ENCODE measurements at regions not wholly inside any gene's neighbourhood (a gene's known extent, or its start where the extent isn't known, plus 50 kb on each side); places are given as distances from the start of the nearest gene placed in this dataset.

DNA sequence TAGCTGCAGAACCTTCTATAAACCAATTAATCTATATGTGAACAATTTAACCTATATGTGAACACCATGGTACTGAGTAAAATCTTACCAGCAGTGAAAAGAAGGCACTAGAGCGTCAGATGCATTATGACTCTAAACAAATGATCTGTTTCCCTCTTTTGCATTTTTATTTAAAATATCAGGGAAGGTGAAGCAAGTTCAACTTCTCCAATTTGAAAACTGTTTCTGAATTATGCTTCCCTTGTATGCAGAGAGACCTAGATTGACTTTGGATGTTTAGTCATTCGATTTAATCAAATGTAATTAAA, 80.9 kb downstream of the DAD1 start:
- ChIA-PET POLR2A (interaction anchor here (0.9 to 35.4 kb wide), 12 partner anchors 11 to 128 kb away, joined by 3 to 875 read pairs (median 8); no protein-coding TSS in a partner anchor), CTCF (interaction anchor here (0.8 to 10.7 kb wide), 13 partner anchors 10 to 124 kb away, joined by 3 to 101 read pairs (median 8); no protein-coding TSS in a partner anchor)

More for the DNA sequence above, 80.9 kb downstream of the DAD1 start:
- H3K27ac ChIP-seq (ENCODE audit: control insufficient read depth, insufficient read depth), result peak overlapping the region; percentile 98
- no TSS peak for BruUV-seq (replicated peaks)
- no peaks in the 10 kb centered on the region for H3K27me3 ChIP-seq (replicated peaks in 1 of 2; ENCODE audit: control insufficient read depth in 2 of 2, insufficient read depth in 2 of 2, low read length in 1 of 2)
- H3K4me3 ChIP-seq, result peak overlapping the region; percentile 68
- DNase-seq (ENCODE audit: low read depth, low spot score) (no peak), ATAC-seq (no peak), FAIRE-seq (no peak)
- ChIA-PET SMC1A (ENCODE audit: uncharacterized antibody, unreplicated experiment) (interaction anchor here (1.1 to 17.7 kb wide), 13 partner anchors 12 to 124 kb away, joined by 3 to 399 read pairs (median 21); no protein-coding TSS in a partner anchor), RAD21 (ENCODE audit: unreplicated experiment) (interaction anchor here (0.6 to 25.4 kb wide), 16 partner anchors 9 to 217 kb away, joined by 3 to 797 read pairs (median 16); no protein-coding TSS in a partner anchor)
- 3% methylated on average over 2 of the region's 2 CpGs for WGBS (ENCODE audit: insufficient coverage, insufficient replicate concordance, low lambda C conversion rate, missing lambda C conversion rate)
- H3K9me3 ChIP-seq (replicated peaks; ENCODE audit: control insufficient read depth, insufficient read depth, low read length), result no peaks in the 10 kb centered on the region
- peak overlapping the region; percentile 92 for H3K4me2 ChIP-seq (ENCODE audit: control insufficient read depth, insufficient read depth)
- intact Hi-C loops (cut with micrococcal nuclease; ENCODE audit: unreplicated experiment) (no loop called here), in situ Hi-C loops (cut with MboI) (no loop called here)
- no peaks in the 10 kb centered on the region for H4K20me1 ChIP-seq (ENCODE audit: control insufficient read depth, insufficient read depth)
- peak overlapping the region; percentile 78 for H3K9ac ChIP-seq (ENCODE audit: control insufficient read depth, insufficient read depth, low read length)
- no peak overlapping the region for H2AFZ ChIP-seq (ENCODE audit: control insufficient read depth, low read depth, low read length)
- H3K79me2 ChIP-seq (ENCODE audit: control insufficient read depth, insufficient read depth, low read length), result peaks cover 77% of the 10 kb centered on the region
- 0 out of 4 replicates have a peak, but pooled peaks cover 0 to 3% of the 10 kb centered on the region in 2 experiments for H3K36me3 ChIP-seq (ENCODE audit: control insufficient read depth in 2 of 2, insufficient read depth in 2 of 2, low read length in 1 of 2)
- H3K4me1 ChIP-seq (ENCODE audit: control insufficient read depth, insufficient read depth, low read length), result peaks cover 65% of the 10 kb centered on the region
- TF ChIP-seq, protein P1, sequence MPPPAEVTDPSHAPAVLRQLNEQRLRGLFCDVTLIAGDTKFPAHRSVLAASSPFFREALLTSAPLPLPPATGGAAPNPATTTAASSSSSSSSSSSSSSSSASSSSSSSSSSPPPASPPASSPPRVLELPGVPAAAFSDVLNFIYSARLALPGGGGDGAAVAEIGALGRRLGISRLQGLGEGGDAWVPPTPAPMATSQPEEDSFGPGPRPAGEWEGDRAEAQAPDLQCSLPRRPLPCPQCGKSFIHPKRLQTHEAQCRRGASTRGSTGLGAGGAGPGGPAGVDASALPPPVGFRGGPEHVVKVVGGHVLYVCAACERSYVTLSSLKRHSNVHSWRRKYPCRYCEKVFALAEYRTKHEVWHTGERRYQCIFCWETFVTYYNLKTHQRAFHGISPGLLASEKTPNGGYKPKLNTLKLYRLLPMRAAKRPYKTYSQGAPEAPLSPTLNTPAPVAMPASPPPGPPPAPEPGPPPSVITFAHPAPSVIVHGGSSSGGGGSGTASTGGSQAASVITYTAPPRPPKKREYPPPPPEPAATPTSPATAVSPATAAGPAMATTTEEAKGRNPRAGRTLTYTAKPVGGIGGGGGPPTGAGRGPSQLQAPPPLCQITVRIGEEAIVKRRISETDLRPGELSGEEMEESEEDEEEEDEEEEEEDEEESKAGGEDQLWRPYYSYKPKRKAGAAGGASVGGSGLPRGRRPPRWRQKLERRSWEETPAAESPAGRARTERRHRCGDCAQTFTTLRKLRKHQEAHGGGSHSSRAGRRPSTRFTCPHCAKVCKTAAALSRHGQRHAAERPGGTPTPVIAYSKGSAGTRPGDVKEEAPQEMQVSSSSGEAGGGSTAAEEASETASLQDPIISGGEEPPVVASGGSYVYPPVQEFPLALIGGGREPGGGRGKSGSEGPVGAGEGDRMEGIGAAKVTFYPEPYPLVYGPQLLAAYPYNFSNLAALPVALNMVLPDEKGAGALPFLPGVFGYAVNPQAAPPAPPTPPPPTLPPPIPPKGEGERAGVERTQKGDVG (CRISPR knock-in tag; IDR thresholded peaks at IDR 0.05), result no peak; the same call in 1 of the 2 replicates
- TF ChIP-seq BACH1 (IDR thresholded peaks at IDR 0.05; ENCODE audit: borderline replicate concordance), result peak; percentile 29; the same call in 1 of the 2 replicates
- TF ChIP-seq ZBED1 (IDR thresholded peaks at IDR 0.05; ENCODE audit: borderline replicate concordance), result peak; percentile 40; the same call in 1 of the 2 replicates
- TF ChIP-seq JUNB (IDR thresholded peaks at IDR 0.05), result peak; percentile 66
- TF ChIP-seq, protein P2, sequence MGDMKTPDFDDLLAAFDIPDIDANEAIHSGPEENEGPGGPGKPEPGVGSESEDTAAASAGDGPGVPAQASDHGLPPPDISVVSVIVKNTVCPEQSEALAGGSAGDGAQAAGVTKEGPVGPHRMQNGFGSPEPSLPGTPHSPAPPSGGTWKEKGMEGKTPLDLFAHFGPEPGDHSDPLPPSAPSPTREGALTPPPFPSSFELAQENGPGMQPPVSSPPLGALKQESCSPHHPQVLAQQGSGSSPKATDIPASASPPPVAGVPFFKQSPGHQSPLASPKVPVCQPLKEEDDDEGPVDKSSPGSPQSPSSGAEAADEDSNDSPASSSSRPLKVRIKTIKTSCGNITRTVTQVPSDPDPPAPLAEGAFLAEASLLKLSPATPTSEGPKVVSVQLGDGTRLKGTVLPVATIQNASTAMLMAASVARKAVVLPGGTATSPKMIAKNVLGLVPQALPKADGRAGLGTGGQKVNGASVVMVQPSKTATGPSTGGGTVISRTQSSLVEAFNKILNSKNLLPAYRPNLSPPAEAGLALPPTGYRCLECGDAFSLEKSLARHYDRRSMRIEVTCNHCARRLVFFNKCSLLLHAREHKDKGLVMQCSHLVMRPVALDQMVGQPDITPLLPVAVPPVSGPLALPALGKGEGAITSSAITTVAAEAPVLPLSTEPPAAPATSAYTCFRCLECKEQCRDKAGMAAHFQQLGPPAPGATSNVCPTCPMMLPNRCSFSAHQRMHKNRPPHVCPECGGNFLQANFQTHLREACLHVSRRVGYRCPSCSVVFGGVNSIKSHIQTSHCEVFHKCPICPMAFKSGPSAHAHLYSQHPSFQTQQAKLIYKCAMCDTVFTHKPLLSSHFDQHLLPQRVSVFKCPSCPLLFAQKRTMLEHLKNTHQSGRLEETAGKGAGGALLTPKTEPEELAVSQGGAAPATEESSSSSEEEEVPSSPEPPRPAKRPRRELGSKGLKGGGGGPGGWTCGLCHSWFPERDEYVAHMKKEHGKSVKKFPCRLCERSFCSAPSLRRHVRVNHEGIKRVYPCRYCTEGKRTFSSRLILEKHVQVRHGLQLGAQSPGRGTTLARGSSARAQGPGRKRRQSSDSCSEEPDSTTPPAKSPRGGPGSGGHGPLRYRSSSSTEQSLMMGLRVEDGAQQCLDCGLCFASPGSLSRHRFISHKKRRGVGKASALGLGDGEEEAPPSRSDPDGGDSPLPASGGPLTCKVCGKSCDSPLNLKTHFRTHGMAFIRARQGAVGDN (IDR thresholded peaks at IDR 0.05), result 0 out of 2 replicates have a peak, but pooled peaks have one; percentile 10
- 0 out of 2 replicates have a peak, but pooled peaks have one; percentile 48 for TF ChIP-seq NFIC (IDR thresholded peaks at IDR 0.05; ENCODE audit: low read depth, low read length)
- no peak for TF ChIP-seq ZNF622 (IDR thresholded peaks at IDR 0.05)
- 0 out of 2 replicates have a peak, but pooled peaks have one; percentile 19 for TF ChIP-seq MEF2A (IDR thresholded peaks at IDR 0.05; ENCODE audit: insufficient read depth, low read depth, low read length)
- TF ChIP-seq MYC (IDR thresholded peaks at IDR 0.05; ENCODE audit: insufficient read depth, insufficient read length, insufficient replicate concordance, low read length, severe bottlenecking), result no peak
- TF ChIP-seq RB1 (IDR thresholded peaks at IDR 0.05; ENCODE audit: borderline replicate concordance), result 0 out of 2 replicates have a peak, but pooled peaks have one; percentile 5
- TF ChIP-seq STAT3 (IDR thresholded peaks at IDR 0.05; ENCODE audit: low read depth, low read length), result no peak
- TF ChIP-seq, protein P3, sequence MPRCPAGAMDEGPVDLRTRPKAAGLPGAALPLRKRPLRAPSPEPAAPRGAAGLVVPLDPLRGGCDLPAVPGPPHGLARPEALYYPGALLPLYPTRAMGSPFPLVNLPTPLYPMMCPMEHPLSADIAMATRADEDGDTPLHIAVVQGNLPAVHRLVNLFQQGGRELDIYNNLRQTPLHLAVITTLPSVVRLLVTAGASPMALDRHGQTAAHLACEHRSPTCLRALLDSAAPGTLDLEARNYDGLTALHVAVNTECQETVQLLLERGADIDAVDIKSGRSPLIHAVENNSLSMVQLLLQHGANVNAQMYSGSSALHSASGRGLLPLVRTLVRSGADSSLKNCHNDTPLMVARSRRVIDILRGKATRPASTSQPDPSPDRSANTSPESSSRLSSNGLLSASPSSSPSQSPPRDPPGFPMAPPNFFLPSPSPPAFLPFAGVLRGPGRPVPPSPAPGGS (IDR thresholded peaks at IDR 0.05; ENCODE audit: borderline replicate concordance, insufficient read depth, low read depth, low read length, poor library complexity, severe bottlenecking), result peak; percentile 28
- no peak for TF ChIP-seq ZZZ3 (IDR thresholded peaks at IDR 0.05; ENCODE audit: control insufficient read depth, insufficient read length, low read depth)
